ENCODE measurements at regions not wholly inside any gene's neighbourhood (a gene's known extent, or its start where the extent isn't known, plus 50 kb on each side); places are given as distances from the start of the nearest gene placed in this dataset.

DNA sequence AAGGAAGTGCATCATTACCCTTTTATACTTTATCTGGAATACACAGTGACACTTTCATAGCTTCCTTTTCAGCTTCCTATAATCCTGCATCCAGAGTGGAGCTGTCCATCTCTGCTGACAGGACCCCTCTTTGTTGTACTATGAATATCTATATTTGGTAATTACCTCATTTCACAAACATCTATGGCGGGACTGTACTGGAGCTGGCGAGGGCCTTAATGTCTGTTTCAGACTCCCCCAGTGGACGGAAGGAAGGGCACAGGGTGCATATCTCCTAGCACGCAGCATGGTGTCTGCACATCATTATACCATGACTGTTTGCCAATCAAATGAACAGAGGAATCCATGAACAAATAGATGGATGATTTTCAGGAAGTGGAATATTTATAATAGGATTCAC is 142.3 kb downstream of the SOX11 start:
- TF ChIP-seq, protein P1, sequence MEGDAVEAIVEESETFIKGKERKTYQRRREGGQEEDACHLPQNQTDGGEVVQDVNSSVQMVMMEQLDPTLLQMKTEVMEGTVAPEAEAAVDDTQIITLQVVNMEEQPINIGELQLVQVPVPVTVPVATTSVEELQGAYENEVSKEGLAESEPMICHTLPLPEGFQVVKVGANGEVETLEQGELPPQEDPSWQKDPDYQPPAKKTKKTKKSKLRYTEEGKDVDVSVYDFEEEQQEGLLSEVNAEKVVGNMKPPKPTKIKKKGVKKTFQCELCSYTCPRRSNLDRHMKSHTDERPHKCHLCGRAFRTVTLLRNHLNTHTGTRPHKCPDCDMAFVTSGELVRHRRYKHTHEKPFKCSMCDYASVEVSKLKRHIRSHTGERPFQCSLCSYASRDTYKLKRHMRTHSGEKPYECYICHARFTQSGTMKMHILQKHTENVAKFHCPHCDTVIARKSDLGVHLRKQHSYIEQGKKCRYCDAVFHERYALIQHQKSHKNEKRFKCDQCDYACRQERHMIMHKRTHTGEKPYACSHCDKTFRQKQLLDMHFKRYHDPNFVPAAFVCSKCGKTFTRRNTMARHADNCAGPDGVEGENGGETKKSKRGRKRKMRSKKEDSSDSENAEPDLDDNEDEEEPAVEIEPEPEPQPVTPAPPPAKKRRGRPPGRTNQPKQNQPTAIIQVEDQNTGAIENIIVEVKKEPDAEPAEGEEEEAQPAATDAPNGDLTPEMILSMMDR (conservative IDR thresholded peaks at IDR 0.05 in 1 of 2, IDR thresholded peaks at IDR 0.05 in 1 of 2; ENCODE audit: extremely low read depth in 1 of 2, insufficient read depth in 1 of 2, low read depth in 1 of 2, low read length in 2 of 2), result no peak
- TF ChIP-seq EZH2 (IDR thresholded peaks at IDR 0.05; ENCODE audit: borderline replicate concordance, low read length), result no peak
